AG10803 (cell line): ENCODE measurements at regions not wholly inside any gene's neighbourhood (a gene's known extent, or its start where the extent isn't known, plus 50 kb on each side); places are given as distances from the start of the nearest gene placed in this dataset.

Experiments
- DNase-seq: peaks from one replicate; pipeline ENCODE4 v3.0.0; 2010; ENCODE audit warnings: low read depth
- H3K4me3 ChIP-seq: 2 replicates; pipeline ENCODE4 v1.5.1; 2011; ENCODE audit warnings: mild to moderate bottlenecking, low read length, control low read depth
- CTCF ChIP-seq: conservative IDR thresholded peaks from 2 replicates; pipeline ENCODE4 v1.5.1; 2011; ENCODE audit warnings: mild to moderate bottlenecking, low read length, control low read depth, inconsistent platforms

GRCh38 chr14:43855556-43855955 lies 651.5 kb downstream of the FSCB start:
- DNase-seq = no peak
- no peak for TF ChIP-seq CTCF
- H3K4me3 ChIP-seq = no peak overlapping the region

DNA sequence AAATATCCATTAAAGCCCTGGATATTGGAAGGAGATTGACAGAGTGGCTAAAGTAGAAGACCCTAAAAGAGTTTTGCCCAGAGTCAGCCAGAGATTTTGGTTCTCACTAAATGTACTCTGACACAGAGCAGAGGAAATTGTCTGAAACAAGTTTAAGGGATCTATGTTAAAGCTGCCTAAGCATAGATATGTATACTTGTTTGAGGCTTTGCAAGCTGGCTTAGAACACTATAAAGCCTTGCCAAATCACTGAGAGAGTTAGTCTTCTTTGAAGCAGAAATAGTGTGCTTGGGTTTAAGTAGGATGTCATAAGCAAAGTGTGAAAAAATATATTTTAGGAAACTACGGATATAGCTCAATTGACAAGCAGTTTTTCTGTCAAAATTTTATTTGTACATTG lies 653.5 kb downstream of the FSCB start:
- H3K4me3 ChIP-seq = no peak overlapping the region
- no peak for TF ChIP-seq CTCF

GRCh38 chr14:43803076-43803689 lies 703.9 kb downstream of the FSCB start:
- no peak overlapping the region for H3K4me3 ChIP-seq
- TF ChIP-seq CTCF = no peak
- DNase-seq = no peak

More for the DNA sequence above, 653.5 kb downstream of the FSCB start:
- no peak for DNase-seq

DNA sequence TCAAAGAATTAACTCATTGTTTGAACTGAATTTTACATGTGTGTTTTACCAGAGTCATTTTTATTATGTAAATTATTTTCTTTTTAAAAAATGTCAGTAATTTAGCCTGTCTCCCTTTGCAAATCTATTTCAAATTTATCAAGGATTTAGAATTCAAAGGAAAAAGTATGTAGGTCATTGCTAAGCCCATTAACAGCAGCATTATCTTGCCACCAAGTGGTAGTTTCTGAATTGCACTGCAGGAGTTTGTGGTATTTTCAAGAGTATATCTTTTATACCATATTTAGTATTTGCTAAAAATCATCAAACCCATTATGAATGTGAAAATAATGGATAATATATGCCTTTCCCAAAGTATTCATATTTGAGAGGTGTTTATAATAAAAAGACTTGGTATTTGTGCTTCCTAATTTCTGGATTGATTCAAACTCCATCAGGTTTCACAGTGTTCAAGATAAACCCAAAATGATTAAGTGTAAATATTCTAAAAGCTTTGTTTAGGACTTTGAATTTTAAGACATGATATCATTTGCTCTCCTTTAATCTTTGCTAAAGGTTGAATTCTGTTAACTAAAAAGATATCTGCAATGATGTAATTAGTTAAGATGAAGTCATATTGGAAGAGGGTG lies 711.4 kb downstream of the FSCB start:
- DNase-seq = no peak
- TF ChIP-seq CTCF = no peak
- no peak overlapping the region for H3K4me3 ChIP-seq

DNA sequence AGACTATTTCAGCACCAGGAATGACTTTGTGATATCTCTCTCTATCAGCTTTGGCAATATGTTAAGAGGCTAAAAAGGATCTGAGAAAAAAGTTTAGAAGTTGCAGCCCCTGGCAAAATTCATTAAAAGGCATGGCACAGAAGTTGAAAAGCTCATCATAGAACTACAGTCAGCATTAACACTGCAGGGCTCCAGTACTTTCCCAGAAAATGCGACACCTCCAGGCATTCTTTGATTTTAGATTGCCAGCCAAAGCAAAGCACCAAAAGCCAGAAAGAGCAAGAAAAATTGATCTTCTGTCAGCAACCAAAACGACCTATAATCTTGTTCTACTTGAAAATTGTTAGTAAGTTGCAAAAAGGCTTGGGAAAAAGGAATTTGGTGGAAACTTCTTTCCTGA lies 713.5 kb downstream of the FSCB start:
- no peak overlapping the region for H3K4me3 ChIP-seq
- DNase-seq = no peak
- TF ChIP-seq CTCF = no peak

GRCh38 chr14:43792980-43793379 lies 714.1 kb downstream of the FSCB start:
- TF ChIP-seq CTCF = no peak
- DNase-seq = no peak
- H3K4me3 ChIP-seq = no peak overlapping the region

- no peak for TF ChIP-seq CTCF
Measured at GRCh38 chr14:43790681-43791080, 716.4 kb downstream of the FSCB start.

More at GRCh38 chr14:43790681-43791080, 716.4 kb downstream of the FSCB start:
- H3K4me3 ChIP-seq = no peak overlapping the region
- no peak for DNase-seq
